NCI-H187 treated with DMSO at 0.1 percent for 48 hours (cell line): ENCODE measurements at regions not wholly inside any gene's neighbourhood (a gene's known extent, or its start where the extent isn't known, plus 50 kb on each side); places are given as distances from the start of the nearest gene placed in this dataset.
"Not testable (repeated sequence)": the region's sequence is repeated elsewhere in the genome, so short reads cannot be mapped to it uniquely, and the experiment has no call there.

ENCODE experiments used
- DNase-seq: peaks from one replicate; lab custom pipeline; 2025; lab: John Stamatoyannopoulos, UW

DNA sequence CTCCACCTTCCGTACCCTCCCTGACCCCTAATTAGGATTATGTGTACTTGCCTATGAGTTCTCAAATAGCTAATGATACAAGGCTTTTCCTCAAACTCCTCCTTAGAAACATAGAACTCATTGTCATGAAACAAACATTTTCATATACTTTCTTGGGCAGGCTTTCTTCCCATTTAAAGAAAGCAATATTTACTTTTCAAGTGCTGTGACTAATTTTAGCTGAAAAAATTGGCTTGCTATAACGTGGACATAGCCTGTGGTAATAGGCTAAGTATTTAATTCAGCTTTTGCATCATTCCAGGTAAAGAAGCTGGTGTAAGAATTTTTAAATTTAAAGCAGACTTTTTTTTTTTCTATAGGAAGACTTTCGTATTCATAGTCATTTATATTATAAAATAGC lies 208.7 kb downstream of the SOX2 start:
- DNase-seq = no peak

DNA sequence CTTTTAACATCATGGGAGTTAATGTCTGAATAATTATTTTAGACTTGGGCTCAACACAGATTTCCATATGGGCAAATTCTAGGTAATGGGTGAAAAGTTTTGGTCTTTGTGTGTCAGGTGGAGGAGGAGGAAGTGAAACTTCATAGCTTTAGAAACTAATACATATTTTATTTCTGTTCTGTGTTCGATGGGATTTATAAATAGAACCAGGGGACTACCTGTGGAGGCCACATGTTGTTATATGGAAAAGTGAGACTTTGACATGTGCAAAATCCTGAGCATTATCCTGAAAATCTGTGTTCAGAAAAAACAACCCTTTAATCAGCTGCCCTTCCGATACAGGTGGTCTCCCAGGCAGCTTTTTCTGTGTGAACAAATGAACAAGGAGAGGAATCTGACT lies 209.5 kb downstream of the SOX2 start:
- DNase-seq = no peak

GRCh38 chr3:181925841-181926240 lies 214.1 kb downstream of the SOX2 start:
- DNase-seq = not testable (repeated sequence)

DNA sequence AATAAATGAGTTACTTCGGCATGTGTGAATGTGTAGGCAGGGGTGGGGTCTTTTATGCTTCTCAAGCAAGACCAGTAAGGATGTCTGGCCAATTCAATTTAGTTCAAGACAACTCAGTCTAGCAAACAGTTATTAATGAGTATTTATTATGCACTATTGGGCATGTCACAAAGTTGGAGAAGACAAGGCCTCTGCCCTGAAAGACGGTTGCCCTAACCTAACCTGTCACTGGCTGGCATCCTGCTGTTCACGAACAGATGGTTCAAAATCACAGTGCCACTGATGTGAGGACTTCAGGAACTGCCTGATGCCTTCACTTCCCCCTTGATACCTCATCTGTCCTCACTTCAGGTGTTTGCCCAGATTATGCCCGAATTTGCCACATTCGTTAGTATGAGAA lies 217.8 kb downstream of the SOX2 start:
- DNase-seq = no peak

GRCh38 chr3:181930105-181930504 lies 218.4 kb downstream of the SOX2 start:
- DNase-seq = no peak

- no peak for DNase-seq
Observed at GRCh38 chr3:181932039-181932438, 220.3 kb downstream of the SOX2 start.

GRCh38 chr3:181933052-181933618 lies 221.4 kb downstream of the SOX2 start:
- DNase-seq = no peak

GRCh38 chr3:181935915-181936314 lies 224.2 kb downstream of the SOX2 start:
- DNase-seq = no peak

GRCh38 chr3:181936774-181937173 lies 225.0 kb downstream of the SOX2 start:
- DNase-seq = no peak

GRCh38 chr3:181938580-181938979 lies 226.9 kb downstream of the SOX2 start:
- DNase-seq = not testable (repeated sequence)

DNA sequence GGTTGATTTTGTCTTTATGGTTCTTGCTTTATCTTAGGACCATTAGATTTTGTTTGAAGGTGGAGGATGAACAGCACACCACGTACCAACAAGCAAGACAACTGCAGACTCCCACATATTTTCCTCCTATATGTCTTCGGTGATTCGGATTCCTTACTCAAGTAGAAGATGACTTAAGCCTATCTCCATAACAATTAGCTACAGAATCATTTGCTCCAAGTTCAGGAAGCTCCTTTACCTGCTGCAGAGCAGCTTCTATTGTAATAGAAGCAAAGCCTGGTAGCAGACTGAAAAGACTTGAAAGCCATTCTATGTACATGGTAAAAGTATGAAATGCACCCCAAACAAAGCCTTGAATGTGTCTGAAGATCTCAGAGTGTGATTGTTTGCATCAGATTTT lies 229.0 kb downstream of the SOX2 start:
- DNase-seq = no peak

GRCh38 chr3:181941250-181941649 lies 229.5 kb downstream of the SOX2 start:
- no peak for DNase-seq

- no peak for DNase-seq
Observed at GRCh38 chr3:181943285-181943684, 231.6 kb downstream of the SOX2 start.

- DNase-seq = no peak
Observed at GRCh38 chr3:181947606-181948005, 235.9 kb downstream of the SOX2 start.

GRCh38 chr3:181948286-181948685 lies 236.6 kb downstream of the SOX2 start:
- no peak for DNase-seq

DNA sequence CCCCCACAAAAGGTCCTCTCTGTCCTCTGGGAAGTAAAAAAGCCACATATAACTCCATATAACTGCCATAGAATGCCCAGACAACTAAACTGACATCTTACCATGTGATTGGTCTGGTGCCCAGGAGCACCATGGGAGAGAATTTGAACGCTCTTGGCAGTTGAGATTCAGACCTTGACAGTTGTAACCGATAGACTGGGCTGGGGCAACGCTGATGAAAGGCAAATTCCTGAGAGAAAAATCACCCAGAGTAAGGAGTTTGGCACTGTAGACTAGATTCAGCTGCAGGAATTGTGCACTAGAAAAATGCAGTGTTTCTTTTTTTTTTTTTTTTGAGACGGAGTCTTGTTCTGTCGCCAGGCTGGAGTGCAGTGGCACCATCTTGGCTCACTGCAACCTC lies 240.5 kb downstream of the SOX2 start:
- DNase-seq = no peak

- DNase-seq = no peak
Observed at GRCh38 chr3:181952929-181953328, 241.2 kb downstream of the SOX2 start.

DNA sequence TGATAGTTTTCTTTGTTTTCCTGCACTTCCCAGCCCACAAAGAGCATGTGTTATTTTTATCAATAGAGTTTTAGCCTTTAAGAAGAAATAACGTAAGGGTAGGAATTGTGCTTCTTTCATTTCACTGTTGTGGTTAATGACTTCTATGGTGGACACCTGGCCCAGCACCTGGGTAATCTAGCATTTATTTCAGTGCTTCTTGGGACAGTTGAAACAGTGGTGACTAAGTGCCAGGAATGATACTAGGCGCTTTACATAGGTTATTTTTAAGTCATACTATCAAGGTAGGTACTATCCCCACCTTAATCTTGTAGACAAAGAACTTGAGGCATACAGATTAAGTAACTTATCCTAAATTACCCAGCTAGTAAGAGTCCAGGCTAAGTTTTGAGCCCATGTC lies 243.8 kb downstream of the SOX2 start:
- DNase-seq = no peak

DNA sequence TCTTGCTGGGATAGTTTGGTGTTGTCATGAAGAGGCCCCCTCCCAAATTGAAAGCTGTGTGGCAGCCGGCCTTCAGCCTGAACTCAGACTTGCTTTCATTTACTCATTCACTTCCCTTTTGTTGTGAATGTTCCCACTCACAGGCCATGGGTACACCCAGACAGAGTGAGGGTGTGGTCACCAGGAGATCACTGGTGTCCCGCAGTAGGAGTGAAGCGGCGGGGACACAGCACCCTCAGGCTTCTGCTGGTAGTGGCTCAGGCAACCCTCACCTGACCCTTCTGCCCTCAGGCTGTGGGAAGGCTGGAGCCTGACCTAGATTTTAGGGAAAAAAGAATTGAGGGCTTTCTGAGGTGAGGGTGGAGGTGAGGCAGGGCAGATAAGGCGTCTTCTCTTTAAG lies 244.4 kb downstream of the SOX2 start:
- no peak for DNase-seq

GRCh38 chr3:181966393-181966792 lies 254.7 kb downstream of the SOX2 start:
- peak; percentile 23 for DNase-seq

DNA sequence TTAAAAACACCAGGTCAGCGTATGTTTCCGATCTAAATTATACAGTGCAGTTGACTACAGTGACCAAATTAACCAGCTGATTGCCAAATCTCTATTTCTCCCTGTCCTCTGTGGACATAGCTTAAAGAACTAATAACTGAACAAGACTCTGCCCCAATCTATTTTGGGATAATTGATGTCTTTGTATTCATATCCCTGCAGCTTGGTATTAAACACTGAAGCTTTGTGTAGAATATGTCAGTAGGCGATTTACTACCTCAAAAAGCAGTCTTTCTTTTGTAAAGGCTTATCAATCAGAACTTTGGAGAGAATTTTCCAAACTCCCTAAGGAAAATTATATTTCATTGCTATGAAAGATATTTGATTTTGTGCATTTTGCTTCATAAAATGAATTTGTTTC lies 258.2 kb downstream of the SOX2 start:
- no peak for DNase-seq

GRCh38 chr3:181971424-181971823 lies 259.7 kb downstream of the SOX2 start:
- no peak for DNase-seq

GRCh38 chr3:181974198-181974597 lies 262.5 kb downstream of the SOX2 start:
- no peak for DNase-seq

DNA sequence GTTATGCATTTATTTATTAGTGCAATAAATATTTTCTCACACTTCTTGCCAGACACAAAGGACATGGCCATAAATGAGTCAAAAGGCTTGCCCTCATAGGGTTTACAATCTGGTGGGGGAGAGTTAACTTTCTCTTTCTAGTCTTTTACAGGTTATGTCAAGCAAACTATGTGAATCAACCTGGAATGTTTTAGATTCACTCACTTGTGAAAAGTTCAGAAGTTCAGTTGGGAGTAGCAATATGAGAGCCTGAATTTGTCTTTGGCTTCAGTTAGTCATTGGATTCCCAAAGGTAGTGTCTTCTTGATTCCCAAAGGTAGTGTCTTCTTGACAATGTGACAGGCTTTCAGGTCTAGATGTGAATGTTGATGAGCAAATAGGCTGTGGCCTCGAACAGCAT lies 264.8 kb downstream of the SOX2 start:
- DNase-seq = no peak

GRCh38 chr3:181985386-181985785 lies 273.7 kb downstream of the SOX2 start:
- no peak for DNase-seq
